ENCODE measurements at regions not wholly inside any gene's neighbourhood (a gene's known extent, or its start where the extent isn't known, plus 50 kb on each side); places are given as distances from the start of the nearest gene placed in this dataset.

DNA sequence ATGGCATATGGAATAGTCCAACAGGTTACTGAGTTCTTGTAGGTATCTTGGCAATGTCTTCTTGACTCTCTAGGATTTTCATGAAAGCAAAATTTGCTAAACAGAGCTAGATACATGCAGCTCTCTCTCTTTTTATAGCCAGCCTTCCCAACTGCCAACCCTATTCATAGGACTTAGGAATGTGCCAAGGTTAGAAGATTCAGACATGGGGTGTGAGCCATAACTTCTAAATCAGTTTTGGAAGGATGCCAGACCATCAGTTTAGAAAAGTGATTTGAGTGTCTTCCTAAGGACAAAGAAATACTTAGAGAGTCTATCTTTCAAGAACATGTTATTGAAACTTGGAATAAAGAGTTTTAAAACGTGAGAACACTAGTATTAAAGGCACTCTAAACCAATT, 619.5 kb upstream of the FANCL start:
- TF ChIP-seq, protein P1, sequence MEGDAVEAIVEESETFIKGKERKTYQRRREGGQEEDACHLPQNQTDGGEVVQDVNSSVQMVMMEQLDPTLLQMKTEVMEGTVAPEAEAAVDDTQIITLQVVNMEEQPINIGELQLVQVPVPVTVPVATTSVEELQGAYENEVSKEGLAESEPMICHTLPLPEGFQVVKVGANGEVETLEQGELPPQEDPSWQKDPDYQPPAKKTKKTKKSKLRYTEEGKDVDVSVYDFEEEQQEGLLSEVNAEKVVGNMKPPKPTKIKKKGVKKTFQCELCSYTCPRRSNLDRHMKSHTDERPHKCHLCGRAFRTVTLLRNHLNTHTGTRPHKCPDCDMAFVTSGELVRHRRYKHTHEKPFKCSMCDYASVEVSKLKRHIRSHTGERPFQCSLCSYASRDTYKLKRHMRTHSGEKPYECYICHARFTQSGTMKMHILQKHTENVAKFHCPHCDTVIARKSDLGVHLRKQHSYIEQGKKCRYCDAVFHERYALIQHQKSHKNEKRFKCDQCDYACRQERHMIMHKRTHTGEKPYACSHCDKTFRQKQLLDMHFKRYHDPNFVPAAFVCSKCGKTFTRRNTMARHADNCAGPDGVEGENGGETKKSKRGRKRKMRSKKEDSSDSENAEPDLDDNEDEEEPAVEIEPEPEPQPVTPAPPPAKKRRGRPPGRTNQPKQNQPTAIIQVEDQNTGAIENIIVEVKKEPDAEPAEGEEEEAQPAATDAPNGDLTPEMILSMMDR (IDR thresholded peaks at IDR 0.05; ENCODE audit: insufficient read depth, low read length) = no peak
- no peak for TF ChIP-seq SPI1 (IDR thresholded peaks at IDR 0.05; ENCODE audit: borderline replicate concordance, low read depth)
- TF ChIP-seq GABPA (IDR thresholded peaks at IDR 0.05; ENCODE audit: low read depth) = no peak
- TF ChIP-seq POLR2AphosphoS5 (IDR thresholded peaks at IDR 0.05; ENCODE audit: low read depth) = no peak
- no peak overlapping the region for H3K27ac ChIP-seq (replicated peaks)
- DNase-seq (ENCODE audit: low read depth in 1 of 2, low spot score in 1 of 2) = no peak
- H3K27me3 ChIP-seq (ENCODE audit: insufficient read depth, poor library complexity, severe bottlenecking) = no peaks in the 10 kb centered on the region
- no peak overlapping the region for H3K4me3 ChIP-seq (replicated peaks; ENCODE audit: insufficient read depth, low read length)

DNA sequence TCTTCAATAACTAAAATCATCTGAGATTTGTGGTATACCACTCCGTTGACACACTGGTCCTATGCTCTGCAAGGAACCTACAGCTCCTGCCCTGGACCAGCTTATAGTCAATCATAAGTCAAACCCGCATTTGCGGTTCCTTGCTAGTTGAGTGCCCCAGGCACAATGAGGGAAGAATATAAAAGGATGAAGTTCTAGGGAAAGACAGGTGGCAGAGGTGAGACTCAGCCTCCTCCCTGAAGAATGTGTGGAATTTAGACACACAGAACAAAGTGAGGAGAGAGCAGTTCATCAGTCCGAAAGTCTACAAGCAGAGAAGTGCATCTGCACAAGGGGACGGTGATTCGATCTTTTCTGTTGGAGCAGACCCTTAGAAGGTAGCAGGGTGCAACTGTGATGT, 615.0 kb upstream of the FANCL start:
- Histone ChIP-seq H3K27me3 (ENCODE audit: insufficient read depth, poor library complexity, severe bottlenecking) (no peaks in the 10 kb centered on the region), H3K27ac (replicated peaks) (no peak overlapping the region), H3K4me3 (replicated peaks; ENCODE audit: insufficient read depth, low read length) (no peak overlapping the region)
- no peak for DNase-seq (ENCODE audit: low read depth in 1 of 2, low spot score in 1 of 2)
- TF ChIP-seq SPI1 (IDR thresholded peaks at IDR 0.05; ENCODE audit: borderline replicate concordance, low read depth) = no peak

DNA sequence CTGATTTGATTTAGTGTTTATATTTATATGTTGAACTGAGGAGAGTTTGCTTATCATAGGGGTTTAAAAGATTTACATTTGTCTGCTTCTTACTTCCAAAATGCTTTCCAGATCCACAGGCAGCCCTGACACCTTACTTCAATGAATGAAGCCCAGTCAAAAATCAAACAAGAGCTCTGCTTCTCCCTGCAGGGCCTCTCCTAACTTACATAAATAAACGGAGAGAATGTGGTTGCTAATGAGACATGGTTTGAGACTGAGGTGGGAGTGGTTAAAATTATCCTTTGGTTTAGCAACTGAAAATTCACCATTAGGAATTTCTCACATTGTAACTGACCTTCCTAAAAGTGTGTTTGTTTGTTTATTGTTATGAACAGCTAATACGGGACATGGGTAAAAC, 612.3 kb upstream of the FANCL start:
- H3K4me3 ChIP-seq (replicated peaks; ENCODE audit: insufficient read depth, low read length) = no peak overlapping the region
- no peak for DNase-seq (ENCODE audit: low read depth in 1 of 2, low spot score in 1 of 2)
- TF ChIP-seq, protein P2, sequence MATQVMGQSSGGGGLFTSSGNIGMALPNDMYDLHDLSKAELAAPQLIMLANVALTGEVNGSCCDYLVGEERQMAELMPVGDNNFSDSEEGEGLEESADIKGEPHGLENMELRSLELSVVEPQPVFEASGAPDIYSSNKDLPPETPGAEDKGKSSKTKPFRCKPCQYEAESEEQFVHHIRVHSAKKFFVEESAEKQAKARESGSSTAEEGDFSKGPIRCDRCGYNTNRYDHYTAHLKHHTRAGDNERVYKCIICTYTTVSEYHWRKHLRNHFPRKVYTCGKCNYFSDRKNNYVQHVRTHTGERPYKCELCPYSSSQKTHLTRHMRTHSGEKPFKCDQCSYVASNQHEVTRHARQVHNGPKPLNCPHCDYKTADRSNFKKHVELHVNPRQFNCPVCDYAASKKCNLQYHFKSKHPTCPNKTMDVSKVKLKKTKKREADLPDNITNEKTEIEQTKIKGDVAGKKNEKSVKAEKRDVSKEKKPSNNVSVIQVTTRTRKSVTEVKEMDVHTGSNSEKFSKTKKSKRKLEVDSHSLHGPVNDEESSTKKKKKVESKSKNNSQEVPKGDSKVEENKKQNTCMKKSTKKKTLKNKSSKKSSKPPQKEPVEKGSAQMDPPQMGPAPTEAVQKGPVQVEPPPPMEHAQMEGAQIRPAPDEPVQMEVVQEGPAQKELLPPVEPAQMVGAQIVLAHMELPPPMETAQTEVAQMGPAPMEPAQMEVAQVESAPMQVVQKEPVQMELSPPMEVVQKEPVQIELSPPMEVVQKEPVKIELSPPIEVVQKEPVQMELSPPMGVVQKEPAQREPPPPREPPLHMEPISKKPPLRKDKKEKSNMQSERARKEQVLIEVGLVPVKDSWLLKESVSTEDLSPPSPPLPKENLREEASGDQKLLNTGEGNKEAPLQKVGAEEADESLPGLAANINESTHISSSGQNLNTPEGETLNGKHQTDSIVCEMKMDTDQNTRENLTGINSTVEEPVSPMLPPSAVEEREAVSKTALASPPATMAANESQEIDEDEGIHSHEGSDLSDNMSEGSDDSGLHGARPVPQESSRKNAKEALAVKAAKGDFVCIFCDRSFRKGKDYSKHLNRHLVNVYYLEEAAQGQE (IDR thresholded peaks at IDR 0.05; ENCODE audit: insufficient replicate concordance, low read depth) = no peak
- TF ChIP-seq SPI1 (IDR thresholded peaks at IDR 0.05; ENCODE audit: borderline replicate concordance, low read depth) (no peak), POLR2AphosphoS5 (IDR thresholded peaks at IDR 0.05; ENCODE audit: low read depth) (no peak), GABPA (IDR thresholded peaks at IDR 0.05; ENCODE audit: low read depth) (no peak)
- TF ChIP-seq, protein P1 (IDR thresholded peaks at IDR 0.05; ENCODE audit: insufficient read depth, low read length) = no peak
- no peak overlapping the region for H3K27ac ChIP-seq (replicated peaks)
- no peaks in the 10 kb centered on the region for H3K27me3 ChIP-seq (ENCODE audit: insufficient read depth, poor library complexity, severe bottlenecking)

DNA sequence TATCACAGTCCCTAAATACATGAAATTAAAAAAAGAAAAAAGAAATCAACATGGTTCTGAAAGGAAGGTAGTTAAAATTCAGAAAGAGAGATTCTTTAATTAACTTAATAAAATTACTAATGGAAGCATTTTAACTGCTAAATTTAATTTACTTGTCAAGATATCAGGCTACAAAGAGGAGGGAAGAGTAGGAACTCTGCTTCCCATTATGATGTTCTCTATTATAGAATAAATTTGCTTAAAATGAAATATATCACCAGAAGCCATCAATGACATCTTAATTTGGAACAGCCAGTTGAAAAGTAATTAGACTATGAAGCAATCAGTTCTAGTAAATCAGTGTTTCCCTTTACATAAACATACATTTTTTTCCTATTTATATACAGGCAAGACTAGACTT, 611.8 kb upstream of the FANCL start:
- no peak overlapping the region for H3K4me3 ChIP-seq (replicated peaks; ENCODE audit: insufficient read depth, low read length)
- TF ChIP-seq SPI1 (IDR thresholded peaks at IDR 0.05; ENCODE audit: borderline replicate concordance, low read depth) = no peak
- no peak for DNase-seq (ENCODE audit: low read depth in 1 of 2, low spot score in 1 of 2)

DNA sequence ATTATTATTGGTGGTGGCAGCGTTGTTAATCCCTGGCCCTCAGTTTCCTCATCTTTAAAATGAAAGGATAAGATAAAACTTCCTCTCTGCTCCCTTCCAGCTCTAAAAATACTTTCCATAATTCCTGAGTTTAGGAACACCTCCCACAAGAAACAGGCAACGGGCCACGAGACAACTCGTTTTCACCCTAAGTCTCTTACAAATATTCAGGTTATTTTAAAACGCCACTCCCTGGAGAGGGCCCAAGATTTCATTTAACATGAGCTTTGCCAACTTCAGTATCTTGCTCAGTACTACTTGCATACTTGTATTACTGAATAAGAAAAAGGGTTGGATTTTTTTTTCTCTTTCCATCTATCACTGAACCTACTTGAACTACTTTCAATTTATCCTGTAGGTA, 611.1 kb upstream of the FANCL start:
- Histone ChIP-seq H3K27me3 (ENCODE audit: insufficient read depth, poor library complexity, severe bottlenecking) (no peaks in the 10 kb centered on the region), H3K4me3 (replicated peaks; ENCODE audit: insufficient read depth, low read length) (no peak overlapping the region), H3K27ac (replicated peaks) (no peak overlapping the region)
- DNase-seq (ENCODE audit: low read depth in 1 of 2, low spot score in 1 of 2) = no peak
- no peak for TF ChIP-seq SPI1 (IDR thresholded peaks at IDR 0.05; ENCODE audit: borderline replicate concordance, low read depth)
- TF ChIP-seq, protein P1 (IDR thresholded peaks at IDR 0.05; ENCODE audit: insufficient read depth, low read length) = no peak
- TF ChIP-seq GABPA (IDR thresholded peaks at IDR 0.05; ENCODE audit: low read depth) = no peak
- TF ChIP-seq, protein P2 (IDR thresholded peaks at IDR 0.05; ENCODE audit: insufficient replicate concordance, low read depth) = no peak
- no peak for TF ChIP-seq POLR2AphosphoS5 (IDR thresholded peaks at IDR 0.05; ENCODE audit: low read depth)

More for the DNA sequence above, 611.8 kb upstream of the FANCL start:
- Histone ChIP-seq H3K27ac (replicated peaks) (no peak overlapping the region), H3K27me3 (ENCODE audit: insufficient read depth, poor library complexity, severe bottlenecking) (no peaks in the 10 kb centered on the region)

Measured in HL-60 (cell line).